ENCODE measurements at regions not wholly inside any gene's neighbourhood (a gene's known extent, or its start where the extent isn't known, plus 50 kb on each side); places are given as distances from the start of the nearest gene placed in this dataset.

GRCh38 chr16:85177448-85177846, 65.2 kb upstream of the CIBAR2 start:
- no peak overlapping the region for H2BK5ac ChIP-seq (ENCODE audit: low read length)
- H3K79me1 ChIP-seq (ENCODE audit: low read length), result peaks cover 28% of the 10 kb centered on the region
- no peak overlapping the region for H3K23ac ChIP-seq (ENCODE audit: low read length)
- peaks cover 63% of the 10 kb centered on the region for H3K79me2 ChIP-seq (ENCODE audit: control insufficient read depth, insufficient read depth, low read length)
- H2AK5ac ChIP-seq (ENCODE audit: low read length), result no peak overlapping the region
- no peak overlapping the region for H3K27ac ChIP-seq (ENCODE audit: low read depth, low read length)
- H3K4ac ChIP-seq (ENCODE audit: low read depth, low read length), result no peak overlapping the region
- no CpG with 5 or more reads among the region's 10 CpGs for WGBS (ENCODE audit: extremely low coverage, insufficient coverage, low lambda C conversion rate)
- no peak overlapping the region for H4K5ac ChIP-seq (ENCODE audit: low read length)
- H3K4me1 ChIP-seq (ENCODE audit: control insufficient read depth, low read depth, low read length), result peaks cover 3% of the 10 kb centered on the region
- no peak overlapping the region for H3K4me2 ChIP-seq (ENCODE audit: low read length)
- H2BK15ac ChIP-seq (replicated peaks; ENCODE audit: low read depth), result no peak overlapping the region
- no peaks in the 10 kb centered on the region for H3K36me3 ChIP-seq (ENCODE audit: control insufficient read depth, insufficient read depth, low read length)
- no peak overlapping the region for H3K18ac ChIP-seq (ENCODE audit: low read length)
- DNase-seq, result no peak
- H3K9ac ChIP-seq (ENCODE audit: low read length), result no peak overlapping the region
- H4K8ac ChIP-seq (ENCODE audit: low read depth, low read length), result no peak overlapping the region
- no peaks in the 10 kb centered on the region for H3K27me3 ChIP-seq (ENCODE audit: insufficient read depth, low read length, poor library complexity)
- no peak overlapping the region for H2BK120ac ChIP-seq (ENCODE audit: low read depth, low read length)
- H3K4me3 ChIP-seq (ENCODE audit: low read length), result no peak overlapping the region
- H3K56ac ChIP-seq (ENCODE audit: low read length), result no peak overlapping the region

GRCh38 chr16:85178006-85178591, 65.8 kb upstream of the CIBAR2 start:
- no peaks in the 10 kb centered on the region for H3K27me3 ChIP-seq (ENCODE audit: insufficient read depth, low read length, poor library complexity)
- H3K18ac ChIP-seq (ENCODE audit: low read length), result no peak overlapping the region
- no peak overlapping the region for H3K23ac ChIP-seq (ENCODE audit: low read length)
- no peak overlapping the region for H2BK15ac ChIP-seq (replicated peaks; ENCODE audit: low read depth)
- H2BK5ac ChIP-seq (ENCODE audit: low read length), result no peak overlapping the region
- peaks cover 3% of the 10 kb centered on the region for H3K4me1 ChIP-seq (ENCODE audit: control insufficient read depth, low read depth, low read length)
- no peak overlapping the region for H3K9ac ChIP-seq (ENCODE audit: low read length)
- no peak overlapping the region for H3K4me3 ChIP-seq (ENCODE audit: low read length)
- H3K4ac ChIP-seq (ENCODE audit: low read depth, low read length), result no peak overlapping the region
- no peak overlapping the region for H4K5ac ChIP-seq (ENCODE audit: low read length)
- H2BK120ac ChIP-seq (ENCODE audit: low read depth, low read length), result no peak overlapping the region
- H3K27ac ChIP-seq (ENCODE audit: low read depth, low read length), result no peak overlapping the region
- H3K79me1 ChIP-seq (ENCODE audit: low read length), result peaks cover 34% of the 10 kb centered on the region
- no peak overlapping the region for H3K56ac ChIP-seq (ENCODE audit: low read length)
- no peaks in the 10 kb centered on the region for H3K36me3 ChIP-seq (ENCODE audit: control insufficient read depth, insufficient read depth, low read length)
- WGBS (ENCODE audit: extremely low coverage, insufficient coverage, low lambda C conversion rate), result no CpG with 5 or more reads among the region's 14 CpGs
- no peak overlapping the region for H2AK5ac ChIP-seq (ENCODE audit: low read length)
- H3K4me2 ChIP-seq (ENCODE audit: low read length), result no peak overlapping the region
- H3K79me2 ChIP-seq (ENCODE audit: control insufficient read depth, insufficient read depth, low read length), result peaks cover 60% of the 10 kb centered on the region
- no peak overlapping the region for H4K8ac ChIP-seq (ENCODE audit: low read depth, low read length)
- no peak for DNase-seq

- H3K4me2 ChIP-seq (ENCODE audit: low read length), result no peak overlapping the region
- no peak overlapping the region for H2BK120ac ChIP-seq (ENCODE audit: low read depth, low read length)
- WGBS (ENCODE audit: extremely low coverage, insufficient coverage, low lambda C conversion rate), result no CpG with 5 or more reads among the region's 11 CpGs
- H3K56ac ChIP-seq (ENCODE audit: low read length), result no peak overlapping the region
- H3K9ac ChIP-seq (ENCODE audit: low read length), result no peak overlapping the region
- no peak overlapping the region for H2AK5ac ChIP-seq (ENCODE audit: low read length)
- no peak overlapping the region for H2BK15ac ChIP-seq (replicated peaks; ENCODE audit: low read depth)
- H3K27ac ChIP-seq (ENCODE audit: low read depth, low read length), result no peak overlapping the region
- no peaks in the 10 kb centered on the region for H3K27me3 ChIP-seq (ENCODE audit: insufficient read depth, low read length, poor library complexity)
- H3K4me1 ChIP-seq (ENCODE audit: control insufficient read depth, low read depth, low read length), result peaks cover 3% of the 10 kb centered on the region
- no peak overlapping the region for H3K18ac ChIP-seq (ENCODE audit: low read length)
- H3K79me2 ChIP-seq (ENCODE audit: control insufficient read depth, insufficient read depth, low read length), result peaks cover 57% of the 10 kb centered on the region
- peaks cover 31% of the 10 kb centered on the region for H3K79me1 ChIP-seq (ENCODE audit: low read length)
- no peak for DNase-seq
- no peak overlapping the region for H4K5ac ChIP-seq (ENCODE audit: low read length)
- no peak overlapping the region for H3K4ac ChIP-seq (ENCODE audit: low read depth, low read length)
- H3K36me3 ChIP-seq (ENCODE audit: control insufficient read depth, insufficient read depth, low read length), result no peaks in the 10 kb centered on the region
- H2BK5ac ChIP-seq (ENCODE audit: low read length), result no peak overlapping the region
- no peak overlapping the region for H3K4me3 ChIP-seq (ENCODE audit: low read length)
- H4K8ac ChIP-seq (ENCODE audit: low read depth, low read length), result no peak overlapping the region
- H3K23ac ChIP-seq (ENCODE audit: low read length), result no peak overlapping the region
These were observed 66.3 kb upstream of the CIBAR2 start for GRCh38 chr16:85178596-85178995.

GRCh38 chr16:85179344-85180046, 67.2 kb upstream of the CIBAR2 start:
- Histone ChIP-seq H2BK120ac (ENCODE audit: low read depth, low read length) (no peak overlapping the region), H2BK5ac (ENCODE audit: low read length) (no peak overlapping the region), H3K4ac (ENCODE audit: low read depth, low read length) (no peak overlapping the region), H3K9ac (ENCODE audit: low read length) (no peak overlapping the region), H3K4me2 (ENCODE audit: low read length) (no peak overlapping the region), H4K8ac (ENCODE audit: low read depth, low read length) (no peak overlapping the region), H3K79me2 (ENCODE audit: control insufficient read depth, insufficient read depth, low read length) (peaks cover 50% of the 10 kb centered on the region), H3K18ac (ENCODE audit: low read length) (no peak overlapping the region), H3K4me1 (ENCODE audit: control insufficient read depth, low read depth, low read length) (peaks cover 2% of the 10 kb centered on the region), H3K27ac (ENCODE audit: low read depth, low read length) (no peak overlapping the region), H4K5ac (ENCODE audit: low read length) (no peak overlapping the region), H2BK15ac (replicated peaks; ENCODE audit: low read depth) (no peak overlapping the region), H3K56ac (ENCODE audit: low read length) (no peak overlapping the region), H3K4me3 (ENCODE audit: low read length) (no peak overlapping the region), H3K23ac (ENCODE audit: low read length) (no peak overlapping the region), H3K27me3 (ENCODE audit: insufficient read depth, low read length, poor library complexity) (no peaks in the 10 kb centered on the region), H2AK5ac (ENCODE audit: low read length) (no peak overlapping the region), H3K79me1 (ENCODE audit: low read length) (peaks cover 31% of the 10 kb centered on the region), H3K36me3 (ENCODE audit: control insufficient read depth, insufficient read depth, low read length) (no peaks in the 10 kb centered on the region)
- WGBS (ENCODE audit: extremely low coverage, insufficient coverage, low lambda C conversion rate), result no CpG with 5 or more reads among the region's 15 CpGs
- DNase-seq, result no peak

GRCh38 chr16:85180047-85180826, 68.0 kb upstream of the CIBAR2 start:
- Histone ChIP-seq H4K5ac (ENCODE audit: low read length) (no peak overlapping the region), H3K79me1 (ENCODE audit: low read length) (peaks cover 33% of the 10 kb centered on the region), H3K9ac (ENCODE audit: low read length) (no peak overlapping the region), H3K4me2 (ENCODE audit: low read length) (no peak overlapping the region), H2BK5ac (ENCODE audit: low read length) (no peak overlapping the region), H3K23ac (ENCODE audit: low read length) (no peak overlapping the region), H2BK15ac (replicated peaks; ENCODE audit: low read depth) (no peak overlapping the region), H3K18ac (ENCODE audit: low read length) (no peak overlapping the region), H3K36me3 (ENCODE audit: control insufficient read depth, insufficient read depth, low read length) (no peaks in the 10 kb centered on the region), H3K4ac (ENCODE audit: low read depth, low read length) (no peak overlapping the region), H3K27ac (ENCODE audit: low read depth, low read length) (no peak overlapping the region), H2AK5ac (ENCODE audit: low read length) (no peak overlapping the region), H4K8ac (ENCODE audit: low read depth, low read length) (no peak overlapping the region), H3K79me2 (ENCODE audit: control insufficient read depth, insufficient read depth, low read length) (peaks cover 47% of the 10 kb centered on the region), H3K56ac (ENCODE audit: low read length) (no peak overlapping the region), H3K4me1 (ENCODE audit: control insufficient read depth, low read depth, low read length) (peaks cover 2% of the 10 kb centered on the region), H3K27me3 (ENCODE audit: insufficient read depth, low read length, poor library complexity) (no peaks in the 10 kb centered on the region), H3K4me3 (ENCODE audit: low read length) (no peak overlapping the region), H2BK120ac (ENCODE audit: low read depth, low read length) (no peak overlapping the region)
- no CpG with 5 or more reads among the region's 23 CpGs for WGBS (ENCODE audit: extremely low coverage, insufficient coverage, low lambda C conversion rate)
- DNase-seq, result no peak

Data from mesendoderm (in vitro differentiated cells).